GM12872 (cell line): ENCODE measurements at regions not wholly inside any gene's neighbourhood (a gene's known extent, or its start where the extent isn't known, plus 50 kb on each side); places are given as distances from the start of the nearest gene placed in this dataset.

Experiments used
- CTCF ChIP-seq: IDR thresholded peaks from 3 replicates; pipeline ENCODE4 v1.5.1; 2011; ENCODE audit warnings: low read depth, mild to moderate bottlenecking, low read length, moderate library complexity; ENCODE audit not compliant: insufficient read depth

GRCh38 chr2:181760521-181760920 lies 80.2 kb upstream of the NEUROD1 start:
- TF ChIP-seq CTCF, result no peak

DNA sequence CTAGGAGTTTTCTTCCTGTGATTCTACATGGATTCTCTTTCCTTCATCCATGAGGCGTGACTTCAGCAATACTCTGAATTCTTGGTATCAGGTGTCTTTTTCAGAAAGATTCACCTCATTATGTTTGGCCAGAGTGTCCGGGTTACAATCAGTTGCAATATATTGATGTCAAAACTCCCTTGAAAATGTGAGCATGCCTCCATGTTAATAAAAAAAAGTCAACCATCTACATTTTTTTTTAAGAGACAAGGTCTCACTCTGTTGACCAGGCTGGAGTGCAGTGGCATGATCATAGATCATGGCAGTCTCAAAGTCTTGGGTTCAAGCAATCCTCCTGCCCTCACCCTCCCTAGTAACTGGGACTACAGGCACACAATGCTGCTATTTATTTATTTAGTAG lies 80.9 kb upstream of the NEUROD1 start:
- no peak for TF ChIP-seq CTCF

GRCh38 chr2:181762000-181762399 lies 81.7 kb upstream of the NEUROD1 start:
- TF ChIP-seq CTCF, result no peak

DNA sequence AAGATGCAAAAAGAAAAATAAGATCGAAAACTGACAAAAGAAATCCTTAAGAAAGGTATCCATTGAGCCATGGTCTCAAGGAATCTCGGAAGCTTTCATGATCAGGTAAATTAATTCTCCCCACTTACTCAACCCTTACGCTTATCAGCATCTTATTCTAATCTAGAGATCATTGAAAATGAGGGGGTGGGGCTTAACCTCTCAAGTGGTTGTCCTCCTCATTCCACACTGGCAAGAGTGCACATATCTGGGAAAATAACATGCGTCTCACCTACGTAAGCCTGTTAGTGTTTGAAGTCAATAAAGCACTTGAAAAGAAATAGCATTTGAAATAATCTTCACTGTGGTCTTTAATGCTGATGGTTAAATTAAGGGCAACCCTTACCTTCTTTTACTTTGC lies 82.5 kb upstream of the NEUROD1 start:
- TF ChIP-seq CTCF, result no peak

- TF ChIP-seq CTCF, result no peak
Measured at GRCh38 chr2:181763423-181763822, 83.1 kb upstream of the NEUROD1 start.

- no peak for TF ChIP-seq CTCF
Measured at GRCh38 chr2:181764095-181764963, 84.0 kb upstream of the NEUROD1 start.

DNA sequence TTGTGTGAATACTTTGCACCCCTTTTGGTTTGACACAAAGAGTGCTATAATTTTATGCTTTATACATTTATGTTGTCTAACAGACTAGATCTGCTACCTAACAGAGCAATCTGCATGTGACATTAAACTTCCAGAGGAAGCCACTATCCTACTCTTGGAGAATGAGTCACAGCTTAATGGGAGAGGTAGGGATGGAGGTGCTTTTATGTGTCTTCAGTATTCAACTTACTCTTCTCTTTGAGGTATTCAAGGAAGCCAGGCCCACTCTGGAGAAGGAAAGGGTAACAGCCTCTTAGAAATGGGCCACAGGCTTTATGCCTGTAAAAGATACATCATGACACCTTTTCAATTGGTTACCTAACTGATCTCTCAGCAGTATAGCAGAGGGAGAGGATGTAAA lies 85.8 kb upstream of the NEUROD1 start:
- TF ChIP-seq CTCF, result no peak
